C4-2B (cell line): ENCODE measurements at regions not wholly inside any gene's neighbourhood (a gene's known extent, or its start where the extent isn't known, plus 50 kb on each side); places are given as distances from the start of the nearest gene placed in this dataset.

Experiments
- ZFX ChIP-seq: fragments of 450-650 bp; IDR thresholded peaks from 2 replicates; pipeline ENCODE4 v1.6.1; 2017
- TF ChIP-seq, protein P1 (sequence below): fragments of 450-650 bp; conservative IDR thresholded peaks from 2 replicates; pipeline ENCODE4 v1.5.1; 2017; ENCODE audit warnings: mild to moderate bottlenecking

DNA sequence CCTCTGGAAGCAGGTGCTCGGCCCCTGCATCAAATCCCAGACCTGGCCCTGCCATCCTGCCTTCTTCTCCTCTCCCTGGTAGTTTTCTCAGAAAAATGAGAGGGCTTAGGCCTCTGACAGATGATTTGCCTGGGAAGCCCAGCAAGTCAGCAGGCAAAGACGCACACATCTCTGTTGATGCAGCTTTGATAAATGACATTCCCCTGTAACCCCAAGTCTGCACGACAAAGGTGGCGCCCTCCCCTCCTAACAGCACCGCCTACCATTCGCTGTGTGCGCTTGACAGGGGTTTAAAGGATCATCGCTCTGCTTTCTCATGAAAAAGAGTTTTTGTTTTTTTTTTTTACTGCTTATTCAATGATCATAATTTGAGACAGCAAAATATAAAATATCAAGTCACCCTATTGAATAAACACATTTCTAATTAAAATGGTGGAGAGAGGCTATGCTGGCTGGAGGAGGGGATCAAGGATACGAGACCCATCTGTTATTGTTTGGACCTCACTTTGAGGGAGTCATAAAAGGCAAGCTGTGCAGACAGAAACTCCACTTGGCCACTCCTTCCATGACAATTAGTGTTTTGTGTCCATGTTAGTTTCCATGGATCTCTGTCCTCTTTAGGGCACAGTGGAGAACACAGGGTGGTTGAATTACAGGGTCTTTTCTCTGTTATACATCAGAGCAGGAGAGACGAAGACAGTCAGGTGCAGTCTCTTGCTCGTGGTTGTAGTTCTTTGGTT is 126.1 kb downstream of the FGF9 start:
- TF ChIP-seq, protein P1, sequence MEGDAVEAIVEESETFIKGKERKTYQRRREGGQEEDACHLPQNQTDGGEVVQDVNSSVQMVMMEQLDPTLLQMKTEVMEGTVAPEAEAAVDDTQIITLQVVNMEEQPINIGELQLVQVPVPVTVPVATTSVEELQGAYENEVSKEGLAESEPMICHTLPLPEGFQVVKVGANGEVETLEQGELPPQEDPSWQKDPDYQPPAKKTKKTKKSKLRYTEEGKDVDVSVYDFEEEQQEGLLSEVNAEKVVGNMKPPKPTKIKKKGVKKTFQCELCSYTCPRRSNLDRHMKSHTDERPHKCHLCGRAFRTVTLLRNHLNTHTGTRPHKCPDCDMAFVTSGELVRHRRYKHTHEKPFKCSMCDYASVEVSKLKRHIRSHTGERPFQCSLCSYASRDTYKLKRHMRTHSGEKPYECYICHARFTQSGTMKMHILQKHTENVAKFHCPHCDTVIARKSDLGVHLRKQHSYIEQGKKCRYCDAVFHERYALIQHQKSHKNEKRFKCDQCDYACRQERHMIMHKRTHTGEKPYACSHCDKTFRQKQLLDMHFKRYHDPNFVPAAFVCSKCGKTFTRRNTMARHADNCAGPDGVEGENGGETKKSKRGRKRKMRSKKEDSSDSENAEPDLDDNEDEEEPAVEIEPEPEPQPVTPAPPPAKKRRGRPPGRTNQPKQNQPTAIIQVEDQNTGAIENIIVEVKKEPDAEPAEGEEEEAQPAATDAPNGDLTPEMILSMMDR: no peak
- no peak for TF ChIP-seq ZFX
